ENCODE measurements at regions not wholly inside any gene's neighbourhood (a gene's known extent, or its start where the extent isn't known, plus 50 kb on each side); places are given as distances from the start of the nearest gene placed in this dataset.

DNA sequence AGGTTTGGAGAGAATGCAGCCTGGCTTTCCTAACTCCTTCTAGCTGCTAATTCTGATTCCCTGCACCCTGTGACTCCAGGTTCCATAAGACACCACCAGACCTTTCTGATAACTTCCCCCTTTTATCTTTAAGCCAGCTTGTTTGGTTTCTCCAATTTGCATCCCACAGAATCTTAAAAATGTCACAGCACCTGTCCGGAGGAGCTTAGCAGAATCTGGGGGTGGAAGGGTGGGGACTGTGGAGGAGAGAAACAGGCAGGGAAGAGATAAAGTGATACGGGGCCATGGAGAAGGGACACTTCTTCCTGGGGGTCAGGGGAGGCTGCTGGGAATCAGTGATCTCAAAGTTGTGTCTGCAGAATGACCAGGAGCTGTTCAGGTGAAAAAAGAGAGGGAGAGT is 59.4 kb downstream of the FOXL1 start:
- DNase-seq (ENCODE audit: low spot score, unreplicated experiment) = no peak
- no peaks in the 10 kb centered on the region for H3K9me3 Mint-ChIP-seq (ENCODE audit: low read depth)
- H3K36me3 Mint-ChIP-seq (ENCODE audit: insufficient read depth) = no peaks in the 10 kb centered on the region
- H3K27me3 Mint-ChIP-seq = peaks cover 29% of the 10 kb centered on the region
- H3K4me1 Mint-ChIP-seq (ENCODE audit: low read depth) = peaks cover 2% of the 10 kb centered on the region
- no peak overlapping the region for H3K27ac Mint-ChIP-seq
- TF ChIP-seq, protein P1, sequence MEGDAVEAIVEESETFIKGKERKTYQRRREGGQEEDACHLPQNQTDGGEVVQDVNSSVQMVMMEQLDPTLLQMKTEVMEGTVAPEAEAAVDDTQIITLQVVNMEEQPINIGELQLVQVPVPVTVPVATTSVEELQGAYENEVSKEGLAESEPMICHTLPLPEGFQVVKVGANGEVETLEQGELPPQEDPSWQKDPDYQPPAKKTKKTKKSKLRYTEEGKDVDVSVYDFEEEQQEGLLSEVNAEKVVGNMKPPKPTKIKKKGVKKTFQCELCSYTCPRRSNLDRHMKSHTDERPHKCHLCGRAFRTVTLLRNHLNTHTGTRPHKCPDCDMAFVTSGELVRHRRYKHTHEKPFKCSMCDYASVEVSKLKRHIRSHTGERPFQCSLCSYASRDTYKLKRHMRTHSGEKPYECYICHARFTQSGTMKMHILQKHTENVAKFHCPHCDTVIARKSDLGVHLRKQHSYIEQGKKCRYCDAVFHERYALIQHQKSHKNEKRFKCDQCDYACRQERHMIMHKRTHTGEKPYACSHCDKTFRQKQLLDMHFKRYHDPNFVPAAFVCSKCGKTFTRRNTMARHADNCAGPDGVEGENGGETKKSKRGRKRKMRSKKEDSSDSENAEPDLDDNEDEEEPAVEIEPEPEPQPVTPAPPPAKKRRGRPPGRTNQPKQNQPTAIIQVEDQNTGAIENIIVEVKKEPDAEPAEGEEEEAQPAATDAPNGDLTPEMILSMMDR (IDR thresholded peaks at IDR 0.05; ENCODE audit: unreplicated experiment) = no peak
- no peak overlapping the region for H3K4me3 Mint-ChIP-seq (ENCODE audit: low read depth)

DNA sequence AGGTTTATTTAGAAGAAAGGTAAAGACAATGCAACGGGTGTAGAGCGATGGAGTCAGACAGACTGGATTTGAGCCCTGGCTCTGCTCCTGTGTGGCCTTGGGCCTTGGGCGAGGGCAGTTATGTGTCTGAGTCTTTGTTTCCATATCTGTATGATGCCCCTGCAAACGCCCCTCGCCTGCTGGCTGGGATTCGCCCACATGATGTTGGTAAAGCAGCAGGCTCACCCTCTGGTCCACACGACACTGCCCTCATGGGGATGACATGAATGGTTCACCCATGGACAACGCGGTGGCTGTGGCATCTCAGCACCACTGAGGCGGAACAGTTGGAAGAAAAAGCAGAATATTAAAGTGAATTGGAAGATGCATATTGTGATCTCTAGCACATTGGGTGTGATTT is 60.3 kb downstream of the FOXL1 start:
- TF ChIP-seq, protein P1 (IDR thresholded peaks at IDR 0.05; ENCODE audit: unreplicated experiment) = no peak
- no peaks in the 10 kb centered on the region for H3K9me3 Mint-ChIP-seq (ENCODE audit: low read depth)
- no peak for DNase-seq (ENCODE audit: low spot score, unreplicated experiment)
- no peak overlapping the region for H3K27ac Mint-ChIP-seq
- no peaks in the 10 kb centered on the region for H3K4me1 Mint-ChIP-seq (ENCODE audit: low read depth)
- no peak overlapping the region for H3K4me3 Mint-ChIP-seq (ENCODE audit: low read depth)
- H3K36me3 Mint-ChIP-seq (ENCODE audit: insufficient read depth) = no peaks in the 10 kb centered on the region
- H3K27me3 Mint-ChIP-seq = peaks cover 34% of the 10 kb centered on the region

DNA sequence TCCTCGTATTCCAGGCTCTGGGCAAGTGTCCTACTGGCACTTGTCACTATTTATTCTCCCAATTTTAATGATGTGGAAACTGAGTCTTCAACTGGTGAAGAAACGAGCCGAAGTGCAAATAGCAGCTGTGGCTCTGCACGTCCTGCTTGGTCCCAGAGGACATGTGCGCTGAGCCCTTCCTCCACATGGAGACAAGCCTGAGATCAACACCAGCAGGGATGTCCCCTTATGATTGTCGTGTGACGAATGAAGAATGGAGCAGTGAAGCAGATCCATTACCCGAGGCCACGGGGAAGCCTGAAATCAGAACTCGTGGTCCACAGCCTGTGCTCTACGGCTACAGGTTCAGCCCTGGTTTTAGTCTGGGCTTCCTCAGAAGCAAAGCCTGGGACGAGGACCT is 61.0 kb downstream of the FOXL1 start:
- Mint-ChIP-seq H3K27ac (no peak overlapping the region), H3K27me3 (peaks cover 34% of the 10 kb centered on the region), H3K4me3 (ENCODE audit: low read depth) (no peak overlapping the region), H3K4me1 (ENCODE audit: low read depth) (no peaks in the 10 kb centered on the region), H3K36me3 (ENCODE audit: insufficient read depth) (no peaks in the 10 kb centered on the region), H3K9me3 (ENCODE audit: low read depth) (no peaks in the 10 kb centered on the region)
- DNase-seq (ENCODE audit: low spot score, unreplicated experiment) = no peak
- TF ChIP-seq, protein P1 (IDR thresholded peaks at IDR 0.05; ENCODE audit: unreplicated experiment) = no peak

DNA sequence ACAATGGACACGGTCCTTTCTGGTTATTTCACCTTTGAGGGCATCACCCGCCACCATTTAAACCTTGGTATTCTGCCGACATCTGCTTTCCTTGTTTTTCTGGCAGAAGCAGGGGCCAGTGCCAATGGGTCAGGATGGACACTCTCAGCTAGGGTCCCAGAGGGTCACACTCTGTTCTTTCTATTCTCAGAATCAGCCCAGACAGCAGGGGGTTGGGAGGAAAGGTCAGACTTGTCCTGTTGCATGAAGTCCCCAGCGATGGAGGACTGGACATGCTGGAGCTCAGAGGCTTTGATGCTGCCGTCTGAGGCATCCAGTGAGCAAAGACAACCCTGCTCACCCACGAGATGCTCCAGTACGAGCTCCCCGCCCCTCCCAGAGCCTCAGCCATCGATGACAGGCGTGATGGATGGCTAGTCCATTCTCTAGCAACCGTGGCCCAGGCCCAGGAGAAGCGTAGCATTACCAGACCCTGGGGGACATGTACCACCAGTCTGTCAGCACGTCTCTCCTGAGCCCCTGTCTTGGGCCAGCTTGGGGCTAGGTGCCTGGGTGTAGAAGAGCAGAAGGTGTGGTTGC is 62.0 kb downstream of the FOXL1 start:
- Mint-ChIP-seq H3K4me1 (ENCODE audit: low read depth) (no peaks in the 10 kb centered on the region), H3K27me3 (peaks cover 38% of the 10 kb centered on the region), H3K36me3 (ENCODE audit: insufficient read depth) (no peaks in the 10 kb centered on the region), H3K27ac (no peak overlapping the region), H3K9me3 (ENCODE audit: low read depth) (no peaks in the 10 kb centered on the region), H3K4me3 (ENCODE audit: low read depth) (no peak overlapping the region)
- TF ChIP-seq, protein P1 (IDR thresholded peaks at IDR 0.05; ENCODE audit: unreplicated experiment) = no peak
- no peak for DNase-seq (ENCODE audit: low spot score, unreplicated experiment)

DNA sequence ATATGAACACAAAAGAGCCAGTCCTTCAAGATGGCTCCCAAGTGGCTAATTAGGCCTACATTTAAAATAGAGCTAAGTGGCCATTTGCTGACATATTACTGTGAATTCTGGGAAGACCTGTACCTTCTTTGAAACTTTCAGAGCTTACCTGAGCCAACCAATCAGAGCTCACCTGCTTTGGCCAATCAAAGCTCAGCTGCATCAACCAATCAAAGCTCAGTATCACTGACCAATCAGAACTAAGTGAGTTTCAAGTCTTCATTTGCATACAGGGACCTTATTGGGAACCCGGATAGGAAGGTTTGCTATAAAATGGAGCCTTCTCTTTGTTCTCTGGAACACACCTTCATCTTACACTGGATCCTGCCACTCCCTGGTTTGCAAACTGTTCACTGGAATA is 63.7 kb downstream of the FOXL1 start:
- Mint-ChIP-seq H3K36me3 (ENCODE audit: insufficient read depth) (no peaks in the 10 kb centered on the region), H3K27me3 (peaks cover 40% of the 10 kb centered on the region), H3K9me3 (ENCODE audit: low read depth) (peaks cover 2% of the 10 kb centered on the region)

More for the DNA sequence above, 63.7 kb downstream of the FOXL1 start:
- TF ChIP-seq, protein P1 (IDR thresholded peaks at IDR 0.05; ENCODE audit: unreplicated experiment) = no peak
- Mint-ChIP-seq H3K4me3 (ENCODE audit: low read depth) (no peak overlapping the region), H3K27ac (no peak overlapping the region), H3K4me1 (ENCODE audit: low read depth) (no peaks in the 10 kb centered on the region)
- no peak for DNase-seq (ENCODE audit: low spot score, unreplicated experiment)
